ENCODE measurements at regions not wholly inside any gene's neighbourhood (a gene's known extent, or its start where the extent isn't known, plus 50 kb on each side); places are given as distances from the start of the nearest gene placed in this dataset.
"Not testable (repeated sequence)": the region's sequence is repeated elsewhere in the genome, so short reads cannot be mapped to it uniquely, and the experiment has no call there.

- DNase-seq (ENCODE audit: low read depth, low spot score): not testable (repeated sequence)
Observed at GRCh38 chr7:56697058-56697457, 435.2 kb downstream of the ZNF479 start.

GRCh38 chr7:56686276-56686859, 445.9 kb downstream of the ZNF479 start:
- no peak for DNase-seq (ENCODE audit: low read depth, low spot score)

- DNase-seq (ENCODE audit: low read depth, low spot score): no peak
Observed at GRCh38 chr7:56639173-56639746, 493.0 kb downstream of the ZNF479 start.

GRCh38 chr7:56609852-56610355, 493.7 kb upstream of the NUPR2 start:
- DNase-seq (ENCODE audit: low read depth, low spot score): no peak

GRCh38 chr7:56605146-56605545, 488.9 kb upstream of the NUPR2 start:
- no peak for DNase-seq (ENCODE audit: low read depth, low spot score)

- DNase-seq (ENCODE audit: low read depth, low spot score): no peak
Observed at GRCh38 chr7:56578612-56579011, 462.4 kb upstream of the NUPR2 start.

- no peak for DNase-seq (ENCODE audit: low read depth, low spot score)
Observed at GRCh38 chr7:56570968-56571367, 454.8 kb upstream of the NUPR2 start.

GRCh38 chr7:56538541-56539429, 422.6 kb upstream of the NUPR2 start:
- no peak for DNase-seq (ENCODE audit: low read depth, low spot score)

GRCh38 chr7:56537952-56538351, 421.7 kb upstream of the NUPR2 start:
- DNase-seq (ENCODE audit: low read depth, low spot score): no peak

GRCh38 chr7:56537477-56537876, 421.3 kb upstream of the NUPR2 start:
- no peak for DNase-seq (ENCODE audit: low read depth, low spot score)

GRCh38 chr7:56495165-56495564, 378.9 kb upstream of the NUPR2 start:
- no peak for DNase-seq (ENCODE audit: low read depth, low spot score)

- DNase-seq (ENCODE audit: low read depth, low spot score): no peak
Observed at GRCh38 chr7:56493704-56494450, 377.7 kb upstream of the NUPR2 start.

GRCh38 chr7:56493196-56493595, 377.0 kb upstream of the NUPR2 start:
- no peak for DNase-seq (ENCODE audit: low read depth, low spot score)

GRCh38 chr7:56491636-56492425, 375.6 kb upstream of the NUPR2 start:
- no peak for DNase-seq (ENCODE audit: low read depth, low spot score)

- no peak for DNase-seq (ENCODE audit: low read depth, low spot score)
Observed at GRCh38 chr7:56483861-56484550, 367.8 kb upstream of the NUPR2 start.

- no peak for DNase-seq (ENCODE audit: low read depth, low spot score)
Observed at GRCh38 chr7:56483153-56483552, 366.9 kb upstream of the NUPR2 start.

GRCh38 chr7:56479748-56480147, 363.5 kb upstream of the NUPR2 start:
- no peak for DNase-seq (ENCODE audit: low read depth, low spot score)

- no peak for DNase-seq (ENCODE audit: low read depth, low spot score)
Observed at GRCh38 chr7:56479136-56479535, 362.9 kb upstream of the NUPR2 start.

GRCh38 chr7:56474271-56474670, 358.1 kb upstream of the NUPR2 start:
- no peak for DNase-seq (ENCODE audit: low read depth, low spot score)

GRCh38 chr7:56471811-56472210, 355.6 kb upstream of the NUPR2 start:
- no peak for DNase-seq (ENCODE audit: low read depth, low spot score)

Data from activated naive CD8-positive, alpha-beta T cell treated with anti-CD3 and anti-CD28 coated beads, Interleukin-2, amount 50 U/mL, for 16 hours (primary cell).